B cell (primary cell): ENCODE measurements at regions not wholly inside any gene's neighbourhood (a gene's known extent, or its start where the extent isn't known, plus 50 kb on each side); places are given as distances from the start of the nearest gene placed in this dataset.

Experiments
- ATAC-seq: fragments of 200-7000 bp; cut with Tn5 transposase; one replicate; pipeline ENCODE4 v1.10.0; 2021; ENCODE audit warnings: low read depth, mild to moderate bottlenecking, moderate number of reproducible peaks, moderate library complexity
- CTCF ChIA-PET: fragments of 350-600 bp; sonication (Branson Sonifier 250); formaldehyde crosslinking; loops from one replicate; lab custom pipeline; 2021; ENCODE audit warnings: antibody characterized with exemption, inconsistent platforms; lab: Charles Lee
- POLR2A ChIA-PET: fragments of 350-600 bp; sonication (Branson Sonifier 250); formaldehyde crosslinking; loops from one replicate; lab custom pipeline; 2021; ENCODE audit warnings: antibody characterized with exemption; lab: Charles Lee
- DNase-seq: peaks from one replicate; pipeline ENCODE4 v3.0.0; 2013
- H2AFZ ChIP-seq: 2 replicates; pipeline ENCODE4 v1.6.1; 2012; ENCODE audit warnings: mild to moderate bottlenecking, low read depth, low read length; ENCODE audit not compliant: insufficient read depth, poor library complexity, severe bottlenecking
- H3K27ac ChIP-seq, 2 donors: 1 replicate in 1 of 2; 2 replicates in 1 of 2; pipeline ENCODE4 v1.5.1; 2012 to 2013; ENCODE audit warnings: low read length in 2 of 2, mild to moderate bottlenecking in 2 of 2, moderate library complexity in 1 of 2
- H3K27me3 ChIP-seq, 4 experiments: fragments of 200-600 bp in 1 of 4; sonication (generic) in 1 of 4; replicated peaks in 1 of 4; 1 replicate in 2 of 4; 2 replicates in 2 of 4; pipeline versions ENCODE4 v1.6.1 to v1.7.0; 2013 to 2016; ENCODE audit warnings: low read length in 3 of 4, mild to moderate bottlenecking in 2 of 4, mixed read lengths in 1 of 4, moderate library complexity in 1 of 4; ENCODE audit not compliant: insufficient read depth in 4 of 4, control insufficient read depth in 3 of 4; ENCODE audit errors: control extremely low read depth in 1 of 4
- H3K36me3 ChIP-seq, 2 experiments: replicated peaks in 1 of 2; 1 replicate in 1 of 2; 2 replicates in 1 of 2; pipeline versions ENCODE4 v1.6.1 to v1.7.1; 2013; ENCODE audit warnings: low read length in 1 of 2; ENCODE audit not compliant: insufficient read depth in 2 of 2, control insufficient read depth in 1 of 2; ENCODE audit errors: control extremely low read depth in 1 of 2, extremely low read depth in 1 of 2
- H3K4me1 ChIP-seq, 2 donors: fragments of 200-600 bp in 1 of 2; sonication (generic) in 1 of 2; 1 replicate in 1 of 2; 2 replicates in 1 of 2; pipeline versions ENCODE4 v1.5.1 to v1.6.1; 2013 to 2017; ENCODE audit warnings: low read length in 2 of 2; ENCODE audit not compliant: control insufficient read depth in 2 of 2, insufficient read depth in 2 of 2
- H3K4me2 ChIP-seq: replicated peaks from 2 replicates; pipeline ENCODE3; 2012; ENCODE audit warnings: mild to moderate bottlenecking, low read depth, low read length; ENCODE audit not compliant: poor library complexity, severe bottlenecking
- H3K4me3 ChIP-seq, 5 experiments: fragments of 200-600 bp in 1 of 5; sonication (generic) in 1 of 5; 1 replicate in 3 of 5; 2 replicates in 2 of 5; pipeline versions ENCODE4 v1.5.1 to v1.7.0; 2011 to 2016; ENCODE audit warnings: low read length in 4 of 5, mild to moderate bottlenecking in 4 of 5, low read depth in 2 of 5, control low read depth in 1 of 5, moderate library complexity in 1 of 5; ENCODE audit not compliant: insufficient read depth in 1 of 5; ENCODE audit errors: control extremely low read depth in 1 of 5, extremely low read depth in 1 of 5
- H3K79me2 ChIP-seq: fragments of 200-600 bp; sonication (generic); one replicate; pipeline ENCODE4 v1.6.0; 2016; ENCODE audit warnings: low read length; ENCODE audit not compliant: control insufficient read depth, insufficient read depth
- H3K9ac ChIP-seq: fragments of 200-600 bp; sonication (generic); 2 replicates; pipeline ENCODE4 v1.6.1; 2017; ENCODE audit warnings: mild to moderate bottlenecking, low read length, moderate library complexity
- H3K9me3 ChIP-seq, 3 donors: one replicate each; pipeline versions ENCODE4 v1.6.1 to v1.7.1; 2013; ENCODE audit warnings: low read length in 2 of 3; ENCODE audit not compliant: control insufficient read depth in 2 of 3, insufficient read depth in 1 of 3; ENCODE audit errors: control extremely low read depth in 1 of 3
- H4K20me1 ChIP-seq: 2 replicates; pipeline ENCODE4 v1.6.0; 2012; ENCODE audit warnings: mild to moderate bottlenecking, low read length; ENCODE audit not compliant: insufficient read depth, control insufficient read depth, poor library complexity, severe bottlenecking
- H3K27ac Mint-ChIP-seq: one replicate; pipeline ENCODE4 v1.8.0; 2021; ENCODE audit warnings: mixed read lengths
- H3K27me3 Mint-ChIP-seq: one replicate; pipeline ENCODE4 v1.8.0; 2021; ENCODE audit warnings: mixed read lengths
- H3K4me1 Mint-ChIP-seq: one replicate; pipeline ENCODE4 v1.8.0; 2021; ENCODE audit warnings: mixed read lengths
- H3K4me3 Mint-ChIP-seq: one replicate; pipeline ENCODE4 v1.8.0; 2021; ENCODE audit warnings: mixed read lengths
- H3K9me3 Mint-ChIP-seq: one replicate; pipeline ENCODE4 v1.8.0; 2022; ENCODE audit warnings: mixed read lengths; ENCODE audit not compliant: insufficient read depth
- EZH2 ChIP-seq: IDR thresholded peaks from 2 replicates; pipeline ENCODE4 v1.6.1; 2012; ENCODE audit warnings: borderline replicate concordance, low read depth, mild to moderate bottlenecking, moderate library complexity, low read length; ENCODE audit not compliant: insufficient read depth, poor library complexity, severe bottlenecking
- WGBS: methylation state at CpG from one replicate; pipeline ENCODE4 v1.1.5; 2013; ENCODE audit warnings: missing lambda C conversion rate; ENCODE audit not compliant: insufficient coverage; 5-methylcytosine and 5-hydroxymethylcytosine counted together
- intact Hi-C: fragments of 100-400 bp; cut with micrococcal nuclease; formaldehyde crosslinking; loops from one replicate; pipeline ENCODE4 v1.10.0; 2022
- TF ChIP-seq, protein P1 (sequence below): fragments of 200-600 bp; IDR thresholded peaks from one replicate; pipeline ENCODE4 v1.8.0; 2022; ENCODE audit warnings: antibody characterized with exemption, mild to moderate bottlenecking

DNA sequence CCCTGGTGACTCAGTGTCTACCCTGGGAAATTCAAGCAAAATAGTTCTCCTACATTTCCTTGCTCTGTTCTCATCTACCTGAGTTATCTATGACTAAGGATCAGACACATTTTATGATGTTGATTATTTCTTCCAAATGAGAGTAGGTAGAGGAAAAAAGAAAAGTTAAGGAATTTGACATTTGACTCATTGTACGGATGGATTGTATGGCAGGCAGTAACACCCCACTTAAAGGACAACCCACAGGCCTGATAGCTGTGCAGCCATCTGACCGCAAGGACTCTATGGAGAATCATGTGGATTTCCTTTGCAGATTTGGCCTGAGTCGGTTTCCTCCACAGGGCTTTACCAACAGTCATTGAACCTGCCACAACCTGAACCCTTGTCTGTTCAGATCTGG is 540.3 kb downstream of the BCL11B start:
- no peak overlapping the region for H3K27ac ChIP-seq
- H3K79me2 ChIP-seq = no peaks in the 10 kb centered on the region
- TF ChIP-seq EZH2 = no peak
- TF ChIP-seq, protein P1, sequence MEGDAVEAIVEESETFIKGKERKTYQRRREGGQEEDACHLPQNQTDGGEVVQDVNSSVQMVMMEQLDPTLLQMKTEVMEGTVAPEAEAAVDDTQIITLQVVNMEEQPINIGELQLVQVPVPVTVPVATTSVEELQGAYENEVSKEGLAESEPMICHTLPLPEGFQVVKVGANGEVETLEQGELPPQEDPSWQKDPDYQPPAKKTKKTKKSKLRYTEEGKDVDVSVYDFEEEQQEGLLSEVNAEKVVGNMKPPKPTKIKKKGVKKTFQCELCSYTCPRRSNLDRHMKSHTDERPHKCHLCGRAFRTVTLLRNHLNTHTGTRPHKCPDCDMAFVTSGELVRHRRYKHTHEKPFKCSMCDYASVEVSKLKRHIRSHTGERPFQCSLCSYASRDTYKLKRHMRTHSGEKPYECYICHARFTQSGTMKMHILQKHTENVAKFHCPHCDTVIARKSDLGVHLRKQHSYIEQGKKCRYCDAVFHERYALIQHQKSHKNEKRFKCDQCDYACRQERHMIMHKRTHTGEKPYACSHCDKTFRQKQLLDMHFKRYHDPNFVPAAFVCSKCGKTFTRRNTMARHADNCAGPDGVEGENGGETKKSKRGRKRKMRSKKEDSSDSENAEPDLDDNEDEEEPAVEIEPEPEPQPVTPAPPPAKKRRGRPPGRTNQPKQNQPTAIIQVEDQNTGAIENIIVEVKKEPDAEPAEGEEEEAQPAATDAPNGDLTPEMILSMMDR = no peak
- Mint-ChIP-seq H3K9me3 (peaks cover 8% of the 10 kb centered on the region), H3K4me1 (no peaks in the 10 kb centered on the region), H3K27me3 (no peaks in the 10 kb centered on the region), H3K4me3 (no peak overlapping the region), H3K27ac (no peak overlapping the region)
- H3K27me3 ChIP-seq = no peaks in the 10 kb centered on the region
- no peaks in the 10 kb centered on the region for H3K36me3 ChIP-seq
- no peak for DNase-seq
- H2AFZ ChIP-seq = no peak overlapping the region
- no peak overlapping the region for H3K4me2 ChIP-seq
- POLR2A ChIA-PET = no interaction called here
- WGBS = no CpG with 5 or more reads among the region's 3 CpGs
- H3K4me3 ChIP-seq = no peak overlapping the region
- intact Hi-C loops = no loop called here
- no peaks in the 10 kb centered on the region for H3K4me1 ChIP-seq
- no peaks in the 10 kb centered on the region for H4K20me1 ChIP-seq
- H3K9me3 ChIP-seq = peaks cover 0 to 25% (median 0%) of the 10 kb centered on the region in 3 donors
- no peak overlapping the region for H3K9ac ChIP-seq
- CTCF ChIA-PET = no interaction called here
- ATAC-seq = no peak

DNA sequence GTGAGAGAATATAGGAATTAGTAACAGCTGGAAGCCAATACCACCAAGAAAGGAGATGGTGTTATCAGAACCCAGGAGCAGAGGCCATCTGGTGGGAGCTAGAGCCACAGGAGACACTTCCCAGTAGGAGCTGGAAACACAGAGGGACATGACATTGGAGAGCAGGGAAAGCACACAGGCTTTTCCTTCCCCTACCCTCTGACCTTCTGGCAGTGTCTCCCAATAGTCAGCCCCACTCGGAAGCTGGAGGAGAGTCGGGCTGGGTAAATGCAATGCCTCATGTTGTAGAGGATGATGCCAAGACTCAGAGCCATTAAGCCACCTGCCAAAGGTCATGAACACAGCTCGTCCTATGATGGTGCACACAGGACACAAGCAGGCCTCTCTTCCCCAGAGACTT is 538.5 kb downstream of the BCL11B start:
- WGBS = 59% methylated on average over 2 of the region's 3 CpGs
- no peak overlapping the region for H3K9ac ChIP-seq
- no peak for DNase-seq
- Mint-ChIP-seq H3K9me3 (peaks cover 12% of the 10 kb centered on the region), H3K27me3 (no peaks in the 10 kb centered on the region), H3K4me3 (no peak overlapping the region), H3K4me1 (no peaks in the 10 kb centered on the region), H3K27ac (no peak overlapping the region)
- no peaks in the 10 kb centered on the region for H3K79me2 ChIP-seq
- H3K9me3 ChIP-seq = peaks cover 0 to 21% (median 3%) of the 10 kb centered on the region in 3 donors
- H4K20me1 ChIP-seq = no peaks in the 10 kb centered on the region
- ChIA-PET POLR2A (no interaction called here), CTCF (no interaction called here)
- no peak for ATAC-seq
- H3K27ac ChIP-seq = no peak overlapping the region
- no peaks in the 10 kb centered on the region for H3K36me3 ChIP-seq
- H3K4me1 ChIP-seq = no peaks in the 10 kb centered on the region
- no peak overlapping the region for H3K4me2 ChIP-seq
- H3K4me3 ChIP-seq = no peak overlapping the region
- no peak overlapping the region for H2AFZ ChIP-seq
- no peaks in the 10 kb centered on the region for H3K27me3 ChIP-seq
- intact Hi-C loops = no loop called here
- TF ChIP-seq EZH2 = no peak
- TF ChIP-seq, protein P1 = no peak
